SU-DHL-6 (cell line): ENCODE measurements at regions not wholly inside any gene's neighbourhood (a gene's known extent, or its start where the extent isn't known, plus 50 kb on each side); places are given as distances from the start of the nearest gene placed in this dataset.

Source experiments
- EZH2phosphoT487 ChIP-seq: fragments of 200-600 bp; sonication (generic), shearing (Covaris generic); conservative IDR thresholded peaks from 2 replicates; pipeline ENCODE4 v1.6.1; 2018; ENCODE audit warnings: mild to moderate bottlenecking, antibody characterized with exemption, low read length, moderate library complexity, mixed read lengths
- TF ChIP-seq, protein P1 (sequence below): fragments of 200-600 bp; sonication (generic); IDR thresholded peaks from one replicate; pipeline ENCODE4 v1.5.1; 2017; ENCODE audit warnings: antibody characterized with exemption, mild to moderate bottlenecking, low read length, moderate library complexity; ENCODE audit not compliant: insufficient read depth, poor library complexity, severe bottlenecking

DNA sequence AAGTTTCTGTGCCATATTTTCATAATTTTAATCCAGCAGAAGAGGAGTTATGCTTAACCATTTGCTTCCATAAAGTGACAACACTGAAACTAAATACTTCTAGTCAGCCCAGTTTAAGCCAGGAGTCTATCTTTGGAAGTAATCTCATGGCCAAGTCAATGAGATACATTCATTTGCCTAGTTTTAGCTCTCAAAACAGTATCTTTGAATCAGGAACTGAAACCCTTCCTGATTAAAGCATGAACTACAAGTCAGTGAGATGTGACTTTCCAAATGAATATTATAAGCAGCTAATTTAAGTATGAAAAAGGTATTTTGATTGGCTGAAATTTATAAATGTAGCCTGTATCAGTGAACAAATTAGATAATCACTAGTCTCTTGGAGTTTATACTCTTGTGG is 491.5 kb downstream of the SLC6A15 start:
- TF ChIP-seq, protein P1, sequence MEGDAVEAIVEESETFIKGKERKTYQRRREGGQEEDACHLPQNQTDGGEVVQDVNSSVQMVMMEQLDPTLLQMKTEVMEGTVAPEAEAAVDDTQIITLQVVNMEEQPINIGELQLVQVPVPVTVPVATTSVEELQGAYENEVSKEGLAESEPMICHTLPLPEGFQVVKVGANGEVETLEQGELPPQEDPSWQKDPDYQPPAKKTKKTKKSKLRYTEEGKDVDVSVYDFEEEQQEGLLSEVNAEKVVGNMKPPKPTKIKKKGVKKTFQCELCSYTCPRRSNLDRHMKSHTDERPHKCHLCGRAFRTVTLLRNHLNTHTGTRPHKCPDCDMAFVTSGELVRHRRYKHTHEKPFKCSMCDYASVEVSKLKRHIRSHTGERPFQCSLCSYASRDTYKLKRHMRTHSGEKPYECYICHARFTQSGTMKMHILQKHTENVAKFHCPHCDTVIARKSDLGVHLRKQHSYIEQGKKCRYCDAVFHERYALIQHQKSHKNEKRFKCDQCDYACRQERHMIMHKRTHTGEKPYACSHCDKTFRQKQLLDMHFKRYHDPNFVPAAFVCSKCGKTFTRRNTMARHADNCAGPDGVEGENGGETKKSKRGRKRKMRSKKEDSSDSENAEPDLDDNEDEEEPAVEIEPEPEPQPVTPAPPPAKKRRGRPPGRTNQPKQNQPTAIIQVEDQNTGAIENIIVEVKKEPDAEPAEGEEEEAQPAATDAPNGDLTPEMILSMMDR: no peak
- TF ChIP-seq EZH2phosphoT487: no peak
